Peyer's patch (tissue), 4 donors: ENCODE measurements at regions not wholly inside any gene's neighbourhood (a gene's known extent, or its start where the extent isn't known, plus 50 kb on each side); places are given as distances from the start of the nearest gene placed in this dataset.
"Not testable (repeated sequence)": the region's sequence is repeated elsewhere in the genome, so short reads cannot be mapped to it uniquely, and the experiment has no call there.

ENCODE experiments used
- DNase-seq, 3 donors: peaks; one replicate each; pipeline ENCODE4 v3.0.0-alpha.2; 2017 to 2019
- H3K27ac ChIP-seq, 4 donors: fragments of 200-600 bp; sonication (generic); one replicate each; pipeline ENCODE4 v1.5.1; 2016 to 2019
- H3K27me3 ChIP-seq, 2 donors: fragments of 200-600 bp; sonication (generic); one replicate each; pipeline ENCODE4 v1.5.1; 2019
- H3K36me3 ChIP-seq, 3 donors: fragments of 200-600 bp; sonication (generic); one replicate each; pipeline ENCODE4 v1.5.1; 2016 to 2019
- H3K4me1 ChIP-seq, 4 donors: fragments of 200-600 bp; sonication (generic); one replicate each; pipeline ENCODE4 v1.5.1; 2016 to 2019
- H3K4me3 ChIP-seq, 4 donors: fragments of 200-600 bp; sonication (generic); 1 replicate in 3 of 4; 2 replicates in 1 of 4; pipeline ENCODE4 v1.5.1; 2016 to 2019; ENCODE audit warnings: mild to moderate bottlenecking in 1 of 4
- H3K9me3 ChIP-seq, 4 donors: fragments of 200-600 bp; sonication (generic); one replicate each; pipeline ENCODE4 v1.5.1; 2016 to 2019; ENCODE audit warnings: mild to moderate bottlenecking in 1 of 4
- POLR2A ChIP-seq, 2 donors: fragments of 450-650 bp; IDR thresholded peaks; one replicate each; pipeline ENCODE4 v1.5.1; 2017; ENCODE audit warnings: antibody characterized with exemption in 2 of 2, mild to moderate bottlenecking in 2 of 2, moderate library complexity in 2 of 2
- TF ChIP-seq, protein P1 (sequence below), 6 experiments: fragments of 450-650 bp in 4 of 6; fragments of 200-600 bp in 2 of 6; sonication (generic) in 1 of 6; IDR thresholded peaks; one replicate each; pipeline ENCODE4 v1.5.1; 2017 to 2019; ENCODE audit warnings: antibody characterized with exemption in 6 of 6, mild to moderate bottlenecking in 3 of 6, moderate library complexity in 1 of 6

DNA sequence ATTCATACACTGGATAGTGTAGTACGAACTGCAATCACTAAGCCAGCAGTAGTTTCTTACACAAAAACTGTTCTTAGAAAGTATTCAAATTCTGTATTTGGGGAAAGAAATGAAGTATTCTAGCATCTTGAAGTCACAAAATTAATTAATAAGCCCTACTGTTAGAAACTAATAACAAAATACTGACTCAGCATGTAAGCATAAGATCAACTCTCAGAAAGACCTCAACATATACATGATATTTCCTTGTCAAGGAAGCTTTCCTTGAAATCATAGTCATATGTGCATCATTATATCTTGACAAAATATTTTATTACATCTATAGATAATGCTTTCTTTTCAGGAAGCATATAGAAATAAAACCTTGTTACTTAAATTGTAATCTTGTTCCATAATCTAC is 115.5 kb upstream of the GOLGA6L6 start:
- no peaks in the 10 kb centered on the region for H3K36me3 ChIP-seq
- no peak overlapping the region for H3K27ac ChIP-seq
- no peaks in the 10 kb centered on the region for H3K27me3 ChIP-seq
- DNase-seq, result no peak
- TF ChIP-seq, protein P1, sequence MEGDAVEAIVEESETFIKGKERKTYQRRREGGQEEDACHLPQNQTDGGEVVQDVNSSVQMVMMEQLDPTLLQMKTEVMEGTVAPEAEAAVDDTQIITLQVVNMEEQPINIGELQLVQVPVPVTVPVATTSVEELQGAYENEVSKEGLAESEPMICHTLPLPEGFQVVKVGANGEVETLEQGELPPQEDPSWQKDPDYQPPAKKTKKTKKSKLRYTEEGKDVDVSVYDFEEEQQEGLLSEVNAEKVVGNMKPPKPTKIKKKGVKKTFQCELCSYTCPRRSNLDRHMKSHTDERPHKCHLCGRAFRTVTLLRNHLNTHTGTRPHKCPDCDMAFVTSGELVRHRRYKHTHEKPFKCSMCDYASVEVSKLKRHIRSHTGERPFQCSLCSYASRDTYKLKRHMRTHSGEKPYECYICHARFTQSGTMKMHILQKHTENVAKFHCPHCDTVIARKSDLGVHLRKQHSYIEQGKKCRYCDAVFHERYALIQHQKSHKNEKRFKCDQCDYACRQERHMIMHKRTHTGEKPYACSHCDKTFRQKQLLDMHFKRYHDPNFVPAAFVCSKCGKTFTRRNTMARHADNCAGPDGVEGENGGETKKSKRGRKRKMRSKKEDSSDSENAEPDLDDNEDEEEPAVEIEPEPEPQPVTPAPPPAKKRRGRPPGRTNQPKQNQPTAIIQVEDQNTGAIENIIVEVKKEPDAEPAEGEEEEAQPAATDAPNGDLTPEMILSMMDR (IDR thresholded peaks at IDR 0.05), result no peak
- no peak for TF ChIP-seq POLR2A (IDR thresholded peaks at IDR 0.05)
- no peak overlapping the region for H3K4me3 ChIP-seq
- H3K9me3 ChIP-seq, result no peaks in the 10 kb centered on the region
- no peaks in the 10 kb centered on the region for H3K4me1 ChIP-seq

DNA sequence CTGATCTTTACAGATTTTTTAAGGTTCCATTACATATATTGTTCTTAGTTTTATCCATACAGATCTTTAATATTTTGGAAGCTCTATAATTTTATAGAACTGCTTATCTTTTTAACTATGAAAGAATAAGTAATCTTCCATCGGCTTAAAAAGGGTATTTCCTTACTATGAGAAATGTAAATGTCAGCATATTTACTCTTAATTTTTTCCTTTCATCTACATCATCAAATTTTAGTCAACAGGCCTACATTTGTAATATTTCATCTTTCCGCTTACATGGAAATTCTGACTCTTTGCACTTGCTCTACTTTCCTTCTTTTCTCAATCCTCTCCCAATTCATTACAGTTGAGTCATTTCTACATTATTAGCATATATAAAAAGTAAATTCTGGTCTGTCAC is 111.3 kb upstream of the GOLGA6L6 start:
- no peaks in the 10 kb centered on the region for H3K4me1 ChIP-seq
- no peak for DNase-seq
- H3K9me3 ChIP-seq, result no peaks in the 10 kb centered on the region
- no peak for TF ChIP-seq POLR2A (IDR thresholded peaks at IDR 0.05)
- H3K4me3 ChIP-seq, result no peak overlapping the region
- no peaks in the 10 kb centered on the region for H3K36me3 ChIP-seq
- H3K27me3 ChIP-seq, result no peaks in the 10 kb centered on the region
- H3K27ac ChIP-seq, result no peak overlapping the region

DNA sequence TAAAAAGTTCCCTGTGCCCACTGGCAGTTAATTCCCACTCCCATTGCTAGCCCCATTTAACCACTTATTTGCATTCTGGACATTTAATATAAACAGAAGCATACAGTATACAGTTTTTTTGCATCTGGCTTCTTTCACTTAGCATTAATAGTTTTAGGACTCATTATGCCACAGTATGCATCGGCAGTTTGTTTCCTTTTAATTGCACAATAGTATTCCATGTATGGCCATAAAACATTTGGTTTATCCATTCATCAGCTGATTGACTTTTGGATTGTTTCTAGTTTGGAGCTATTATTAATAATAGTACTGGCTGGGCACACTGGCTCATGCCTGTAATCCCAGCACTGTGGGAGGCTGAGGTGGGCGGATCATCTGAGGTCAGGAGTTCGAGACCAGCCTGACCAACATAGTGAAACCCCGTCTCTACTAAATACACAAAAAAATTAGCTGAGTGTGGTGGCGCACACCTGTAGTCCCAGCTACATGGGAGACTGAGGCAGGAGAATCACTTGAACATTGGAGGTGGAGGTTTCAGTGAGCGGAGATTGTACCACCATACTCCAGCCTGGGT is 106.9 kb upstream of the GOLGA6L6 start:
- not testable (repeated sequence) for H3K4me3 ChIP-seq, H3K36me3 ChIP-seq, DNase-seq, H3K27me3 ChIP-seq, H3K27ac ChIP-seq, H3K9me3 ChIP-seq, H3K4me1 ChIP-seq

DNA sequence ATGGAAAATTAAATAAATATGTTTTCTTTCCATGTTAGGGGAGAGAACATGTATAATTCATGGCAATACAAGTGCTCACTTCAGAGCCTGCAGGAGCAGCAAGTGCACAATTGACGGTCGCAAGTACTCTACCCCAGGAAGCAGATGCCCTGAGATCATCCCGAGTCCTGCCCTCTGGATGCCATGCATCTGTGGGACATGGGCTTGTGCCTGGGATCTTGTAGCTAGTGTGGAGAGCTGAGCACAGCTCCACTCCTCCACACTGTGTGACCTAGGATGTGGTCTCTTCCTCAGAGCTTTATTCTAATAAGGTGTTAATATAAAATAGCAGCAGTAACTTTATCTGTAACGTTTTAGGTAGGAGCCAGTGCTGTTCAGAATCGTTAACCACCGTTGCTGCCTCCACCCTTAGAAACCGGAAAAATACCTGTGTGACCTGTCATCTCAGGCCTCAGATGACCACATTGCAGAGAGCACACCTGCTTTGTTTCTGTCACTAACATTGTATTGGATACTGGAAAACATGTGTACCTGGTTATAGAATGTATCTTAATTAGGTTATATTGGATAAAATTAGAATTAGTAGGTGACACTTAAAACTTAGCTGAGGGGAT is 105.0 kb upstream of the GOLGA6L6 start:
- Histone ChIP-seq H3K4me1 (no peaks in the 10 kb centered on the region), H3K27ac (no peak overlapping the region), H3K36me3 (no peaks in the 10 kb centered on the region), H3K4me3 (no peak overlapping the region), H3K27me3 (no peaks in the 10 kb centered on the region), H3K9me3 (no peaks in the 10 kb centered on the region)
- no peak for DNase-seq
- TF ChIP-seq, protein P1 (IDR thresholded peaks at IDR 0.05), result no peak
- no peak for TF ChIP-seq POLR2A (IDR thresholded peaks at IDR 0.05)

DNA sequence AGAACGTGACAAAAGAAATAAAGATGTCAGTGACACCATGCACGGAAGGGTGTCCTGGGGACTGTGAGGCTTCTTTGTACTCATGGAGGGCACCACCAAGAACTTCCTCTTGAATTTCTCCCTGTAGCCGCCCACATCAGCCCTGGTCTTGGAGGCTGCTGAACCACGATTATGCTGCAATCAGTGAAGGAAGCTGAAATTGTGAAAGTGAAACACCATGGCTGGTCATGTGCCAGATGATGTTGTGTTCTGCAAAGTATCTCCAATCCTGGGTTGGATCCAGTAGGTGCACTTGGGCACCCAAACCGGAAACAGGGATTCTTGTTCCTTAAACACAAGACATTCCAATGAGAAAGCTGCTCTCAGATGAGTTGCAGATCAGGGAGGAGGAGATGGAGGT is 104.4 kb upstream of the GOLGA6L6 start:
- Histone ChIP-seq H3K27me3 (no peaks in the 10 kb centered on the region), H3K27ac (no peak overlapping the region), H3K4me1 (no peaks in the 10 kb centered on the region), H3K4me3 (no peak overlapping the region), H3K36me3 (no peaks in the 10 kb centered on the region), H3K9me3 (no peaks in the 10 kb centered on the region)
- peak in 2 of 3 donors; percentile 65 to 69 for DNase-seq
- no peak for TF ChIP-seq POLR2A (IDR thresholded peaks at IDR 0.05)
- TF ChIP-seq, protein P1 (IDR thresholded peaks at IDR 0.05), result no peak

DNA sequence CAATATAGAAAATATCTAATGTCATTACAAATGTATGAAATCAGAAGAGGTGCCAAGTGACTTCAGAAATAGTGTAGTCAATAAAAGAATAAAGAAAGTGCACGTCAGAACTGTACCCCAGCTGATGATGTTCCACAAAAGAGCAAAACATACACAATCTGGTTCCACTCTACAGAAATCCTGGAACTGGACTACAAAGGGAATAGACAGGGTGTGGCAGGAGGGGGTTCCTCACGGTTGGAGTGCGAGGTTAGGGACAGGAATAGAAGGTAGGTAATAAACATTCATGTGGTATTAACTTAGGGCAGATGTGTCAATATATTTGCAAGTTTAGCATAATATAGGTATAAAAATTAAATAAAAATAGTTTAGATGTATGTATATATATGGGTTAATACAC is 103.3 kb upstream of the GOLGA6L6 start:
- no peaks in the 10 kb centered on the region for H3K36me3 ChIP-seq
- no peak for TF ChIP-seq POLR2A (IDR thresholded peaks at IDR 0.05)
- TF ChIP-seq, protein P1 (IDR thresholded peaks at IDR 0.05), result peak in 1 of 6 experiments; percentile 4
- no peaks in the 10 kb centered on the region for H3K4me1 ChIP-seq

More for the DNA sequence above, 103.3 kb upstream of the GOLGA6L6 start:
- no peak overlapping the region for H3K27ac ChIP-seq
- no peaks in the 10 kb centered on the region for H3K27me3 ChIP-seq
- no peaks in the 10 kb centered on the region for H3K9me3 ChIP-seq
- no peak overlapping the region for H3K4me3 ChIP-seq
- DNase-seq, result no peak
